Upper lobe of left lung (tissue), 4 donors: ENCODE measurements at regions not wholly inside any gene's neighbourhood (a gene's known extent, or its start where the extent isn't known, plus 50 kb on each side); places are given as distances from the start of the nearest gene placed in this dataset.

Source experiments
- CTCF ChIP-seq, 6 experiments: fragments of 450-650 bp in 4 of 6; fragments of 200-600 bp in 2 of 6; sonication (generic) in 2 of 6; IDR thresholded peaks; one replicate each; pipeline ENCODE4 v1.5.1; 2016 to 2019; ENCODE audit warnings: antibody characterized with exemption in 6 of 6
- EP300 ChIP-seq, 4 donors: sonication (generic); formaldehyde crosslinking; IDR thresholded peaks; one replicate each; pipeline ENCODE4 v1.5.1; 2017; ENCODE audit warnings: antibody characterized with exemption in 4 of 4, control low read depth in 2 of 4
- POLR2A ChIP-seq, 4 donors: fragments of 450-650 bp; IDR thresholded peaks; one replicate each; pipeline ENCODE4 v1.5.1; 2016 to 2017; ENCODE audit warnings: antibody characterized with exemption in 4 of 4, mild to moderate bottlenecking in 2 of 4
- POLR2AphosphoS5 ChIP-seq, 2 donors: sonication (generic); formaldehyde crosslinking; IDR thresholded peaks; one replicate each; pipeline ENCODE4 v1.5.1; 2017; ENCODE audit warnings: antibody characterized with exemption in 2 of 2

GRCh38 chr6:148614602-148615001 lies 132.2 kb upstream of the UST start:
- TF ChIP-seq CTCF (IDR thresholded peaks at IDR 0.05), result no peak
- TF ChIP-seq POLR2AphosphoS5 (IDR thresholded peaks at IDR 0.05), result no peak
- TF ChIP-seq POLR2A (IDR thresholded peaks at IDR 0.05), result no peak
- TF ChIP-seq EP300 (IDR thresholded peaks at IDR 0.05), result no peak
